ENCODE measurements at regions not wholly inside any gene's neighbourhood (a gene's known extent, or its start where the extent isn't known, plus 50 kb on each side); places are given as distances from the start of the nearest gene placed in this dataset.

DNA sequence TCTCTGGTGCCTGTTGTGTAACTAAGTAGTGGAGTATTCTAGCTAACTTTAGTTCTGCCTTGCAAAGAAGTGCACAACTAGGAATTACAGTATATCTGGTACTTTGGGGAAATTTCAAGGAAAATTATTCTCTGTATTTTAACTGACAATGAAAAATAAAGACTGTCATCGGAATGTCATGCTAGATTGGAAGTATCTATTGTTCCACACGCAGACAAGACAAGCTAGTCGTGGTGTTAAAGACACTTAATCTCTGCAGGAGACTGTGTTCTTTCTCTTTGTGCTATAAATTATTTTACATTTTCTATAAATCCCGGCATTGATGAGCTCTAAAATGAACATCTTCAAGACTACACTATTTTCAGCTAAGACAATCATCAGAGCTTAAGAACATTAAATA lies 1068.8 kb upstream of the ADGRL4 start:
- no peak for DNase-seq

DNA sequence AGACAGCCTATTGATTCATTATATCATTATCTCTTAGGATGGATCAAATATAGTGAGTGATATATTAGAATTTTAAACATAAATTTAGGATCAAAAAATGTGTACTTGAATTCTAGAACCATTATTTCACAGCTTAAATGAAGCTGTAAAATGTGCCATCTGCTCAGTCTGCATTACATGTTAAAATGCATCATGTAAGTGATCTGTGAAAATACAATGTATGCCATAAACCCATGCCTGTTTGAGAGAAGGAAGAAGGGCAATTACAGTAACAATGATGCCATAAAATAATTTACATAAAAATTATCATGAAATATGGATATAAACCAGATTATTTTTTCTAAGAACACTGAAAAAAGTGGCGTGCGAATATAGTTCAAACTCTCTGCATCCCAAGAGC lies 1066.0 kb upstream of the ADGRL4 start:
- no peak for DNase-seq

DNA sequence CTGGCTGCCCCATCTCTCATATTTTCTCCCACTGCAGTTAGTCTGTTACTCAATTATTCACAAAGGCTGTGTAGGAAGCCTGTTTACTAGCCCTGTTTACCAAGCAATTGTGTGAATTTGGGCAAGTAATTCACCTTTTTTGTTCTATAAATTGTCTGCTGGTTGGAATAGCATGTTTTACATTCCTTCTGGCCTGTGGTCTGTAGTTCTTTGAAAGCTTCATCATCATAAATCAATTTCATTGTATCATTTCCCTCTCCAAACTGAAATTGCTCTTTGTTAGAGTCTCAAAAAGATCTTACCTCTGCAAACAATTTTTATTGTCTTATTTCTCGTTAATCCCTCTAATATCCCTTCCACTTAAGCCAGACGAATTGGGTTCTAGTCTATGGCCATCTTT lies 1059.5 kb upstream of the ADGRL4 start:
- DNase-seq, result no peak

DNA sequence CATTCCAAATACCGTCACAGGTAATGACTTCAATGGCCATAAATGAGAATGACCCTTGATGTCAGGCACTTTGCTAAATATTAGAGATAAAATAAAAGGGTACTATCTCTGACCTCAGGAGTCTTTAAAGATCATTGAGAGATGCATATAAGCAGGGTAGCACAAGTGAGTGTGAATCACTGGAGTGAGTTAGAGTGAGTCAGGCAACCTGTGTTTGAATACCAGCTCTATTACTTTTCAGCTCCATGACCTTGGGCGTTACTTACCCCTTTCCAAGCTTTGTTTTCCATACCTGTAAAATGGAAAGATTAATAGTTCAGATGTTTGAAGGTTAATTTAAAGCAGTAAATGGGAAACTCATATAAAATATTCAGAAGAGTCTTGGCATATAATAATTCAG lies 1058.0 kb upstream of the ADGRL4 start:
- DNase-seq, result no peak

DNA sequence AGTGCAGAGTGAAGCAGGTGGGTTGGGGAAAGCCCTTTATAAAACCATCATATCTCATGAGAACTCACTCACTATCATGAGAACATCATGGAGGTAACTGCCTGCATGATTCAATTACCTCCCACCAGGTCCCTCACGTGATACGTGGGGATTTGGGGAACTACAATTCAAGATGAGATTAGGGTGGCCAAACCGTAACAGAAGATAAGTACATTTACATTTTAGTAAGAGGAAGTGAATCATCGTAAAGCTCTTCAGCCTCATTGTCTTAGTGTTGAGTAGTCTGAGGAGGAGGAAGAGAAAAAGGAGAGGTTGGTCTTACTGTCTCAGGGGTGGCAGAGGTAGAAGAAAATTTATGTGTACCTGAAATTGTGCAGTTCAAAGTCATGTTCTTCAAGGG lies 1053.4 kb upstream of the ADGRL4 start:
- no peak for DNase-seq

GRCh38 chr1:80056179-80056578 lies 1049.6 kb upstream of the ADGRL4 start:
- no peak for DNase-seq

- DNase-seq, result no peak
Measured at GRCh38 chr1:80054129-80054528, 1047.6 kb upstream of the ADGRL4 start.

DNA sequence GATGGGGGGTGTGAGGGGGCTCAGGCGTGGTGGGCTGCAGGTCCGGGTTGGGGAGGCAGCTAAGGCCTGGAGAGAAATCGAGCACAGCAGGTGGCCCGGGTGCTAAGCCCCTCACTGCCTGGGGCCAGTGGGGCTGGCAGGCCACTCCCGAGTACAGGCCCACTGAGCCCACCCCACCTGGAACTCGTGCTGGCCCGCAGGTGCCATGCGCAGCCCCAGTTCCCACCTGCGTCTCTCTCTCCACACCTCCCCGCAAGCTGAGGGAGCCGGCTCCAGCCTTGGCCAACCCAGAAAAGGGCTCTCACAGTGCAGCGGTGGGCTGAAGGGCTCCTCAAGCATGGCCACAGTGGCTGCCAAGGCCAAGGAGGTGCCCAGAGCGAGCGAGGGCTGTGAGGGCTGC lies 1047.1 kb upstream of the ADGRL4 start:
- DNase-seq, result no peak

- DNase-seq, result no peak
Measured at GRCh38 chr1:80050523-80050922, 1044.0 kb upstream of the ADGRL4 start.

GRCh38 chr1:80050085-80050484 lies 1043.6 kb upstream of the ADGRL4 start:
- DNase-seq, result no peak

GRCh38 chr1:80048716-80049115 lies 1042.2 kb upstream of the ADGRL4 start:
- no peak for DNase-seq

DNA sequence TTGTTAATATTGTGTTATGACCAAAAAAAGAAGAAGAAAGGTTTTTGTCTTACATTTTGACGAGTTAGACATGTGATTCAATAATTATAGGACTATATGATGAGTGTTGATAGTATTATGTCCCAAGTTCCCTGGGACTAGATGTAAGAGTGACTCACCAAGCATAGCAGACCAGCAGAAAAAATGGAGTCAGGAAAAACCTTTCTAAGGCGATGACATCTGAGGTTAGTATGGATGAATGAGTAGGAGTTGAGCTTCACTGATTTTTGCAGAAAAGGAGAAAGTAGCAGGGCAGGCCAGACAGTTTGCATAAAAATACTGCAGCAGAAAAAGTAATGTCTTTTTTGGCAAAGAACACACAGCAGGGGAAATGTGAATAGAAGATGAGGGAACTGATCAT lies 1041.3 kb upstream of the ADGRL4 start:
- no peak for DNase-seq

DNA sequence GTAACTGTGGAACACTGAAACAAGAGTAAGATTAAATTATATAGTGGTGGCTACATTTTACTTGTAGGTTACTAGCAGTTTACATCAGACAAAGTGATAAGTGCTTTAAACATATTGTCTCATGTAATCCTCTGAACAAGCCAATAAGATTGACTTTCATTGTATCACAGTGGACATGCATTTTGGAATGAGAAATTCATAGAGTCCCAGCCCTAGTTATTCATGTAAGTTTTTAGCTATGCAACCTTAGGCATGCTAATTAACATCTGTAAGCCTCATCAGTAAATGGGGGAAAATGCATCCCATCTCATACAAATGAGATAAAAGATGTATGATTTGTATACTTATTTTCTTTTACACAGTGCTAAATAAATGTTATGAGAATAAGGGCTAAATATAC lies 1038.1 kb upstream of the ADGRL4 start:
- no peak for DNase-seq

GRCh38 chr1:80036690-80037432 lies 1030.3 kb upstream of the ADGRL4 start:
- DNase-seq, result no peak

- DNase-seq, result no peak
Measured at GRCh38 chr1:80023358-80023757, 1016.8 kb upstream of the ADGRL4 start.

GRCh38 chr1:80021891-80022290 lies 1015.4 kb upstream of the ADGRL4 start:
- DNase-seq, result no peak

GRCh38 chr1:80018348-80018747 lies 1011.8 kb upstream of the ADGRL4 start:
- no peak for DNase-seq

DNA sequence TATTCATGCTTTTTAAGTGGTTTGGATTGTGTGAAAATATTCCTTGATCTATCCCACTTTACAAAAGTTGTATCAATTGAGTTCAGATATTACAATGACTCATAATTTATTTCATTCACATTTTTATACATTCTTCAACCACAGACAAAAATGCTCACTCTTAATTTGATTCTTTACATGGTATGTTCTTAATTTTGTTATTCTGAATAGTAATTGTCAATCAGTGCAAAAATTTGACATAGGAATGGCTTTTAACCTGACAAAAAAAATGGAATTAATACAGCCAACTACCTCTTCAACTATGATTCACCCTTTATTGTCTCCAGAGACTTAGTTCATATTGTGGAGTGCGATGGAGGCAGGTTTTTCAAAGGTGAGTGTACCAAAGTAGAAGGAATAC lies 1002.4 kb upstream of the ADGRL4 start:
- no peak for DNase-seq

GRCh38 chr1:80003250-80003649 lies 996.7 kb upstream of the ADGRL4 start:
- DNase-seq, result no peak

- DNase-seq, result no peak
Measured at GRCh38 chr1:79988401-79988800, 981.9 kb upstream of the ADGRL4 start.

GRCh38 chr1:79982211-79982610 lies 975.7 kb upstream of the ADGRL4 start:
- no peak for DNase-seq

- DNase-seq, result no peak
Measured at GRCh38 chr1:79981481-79981880, 975.0 kb upstream of the ADGRL4 start.

- no peak for DNase-seq
Measured at GRCh38 chr1:79979346-79979745, 972.8 kb upstream of the ADGRL4 start.

DNA sequence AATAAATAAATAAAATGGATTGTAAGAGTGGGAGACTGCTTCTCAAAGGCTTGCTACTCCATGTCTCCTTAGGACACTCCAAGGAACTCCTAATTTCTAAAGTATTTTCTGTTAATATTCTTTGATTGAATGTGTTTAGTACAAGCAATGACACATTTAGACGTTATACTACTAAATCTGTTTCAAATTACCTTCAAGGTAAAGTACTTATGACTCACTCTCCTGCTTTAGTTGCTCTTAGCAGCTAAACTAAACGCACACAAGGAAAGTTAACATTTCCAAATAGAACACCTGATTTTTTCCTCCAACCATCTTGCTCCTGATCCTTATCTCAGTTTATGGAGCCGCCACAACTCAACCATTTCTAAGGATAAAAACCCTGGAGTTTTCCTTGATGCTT lies 969.8 kb upstream of the ADGRL4 start:
- DNase-seq, result no peak

DNA sequence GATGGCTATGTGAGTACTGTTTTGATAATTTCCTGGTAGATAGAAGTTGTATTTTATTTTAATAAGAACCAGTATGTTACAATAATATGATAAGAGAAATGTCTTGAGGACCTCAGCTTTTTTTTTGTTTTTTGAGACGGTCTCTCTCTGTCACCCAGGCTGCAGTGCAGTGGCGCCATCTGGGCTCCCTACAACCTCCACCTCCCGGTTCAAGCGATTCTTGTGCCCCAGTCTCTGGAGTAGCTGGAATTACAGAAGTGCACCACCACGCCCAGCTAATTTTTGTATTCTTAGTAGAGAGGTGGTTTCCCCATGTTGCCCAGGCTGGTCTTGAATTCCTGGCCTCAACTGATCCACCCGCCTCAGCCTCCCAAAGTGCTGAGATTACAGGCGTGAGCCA lies 968.1 kb upstream of the ADGRL4 start:
- no peak for DNase-seq

DNA sequence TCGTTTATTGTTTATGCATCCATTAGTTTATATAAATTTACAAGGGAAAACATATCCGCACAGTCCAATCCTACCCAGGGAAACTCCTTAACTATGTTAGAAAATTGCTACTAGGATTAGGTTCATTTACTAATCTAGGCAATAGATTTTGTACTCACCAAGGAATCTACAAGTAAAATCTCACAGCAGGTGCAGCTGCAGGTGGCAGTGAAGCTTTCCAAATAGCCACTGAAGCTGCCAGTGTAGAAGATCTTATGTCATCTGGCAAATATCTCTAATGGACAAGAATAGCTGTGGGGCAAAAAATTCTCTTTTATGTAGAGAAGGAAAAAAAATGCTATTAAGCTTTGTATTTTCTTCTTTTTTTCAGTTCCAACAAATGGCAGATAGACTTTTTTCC lies 963.4 kb upstream of the ADGRL4 start:
- no peak for DNase-seq

All from activated T-cell treated with anti-CD3 and anti-CD28 coated beads, Interleukin-2, amount 50 U/mL, for 48 hours (primary cell).